ENCODE measurements at regions not wholly inside any gene's neighbourhood (a gene's known extent, or its start where the extent isn't known, plus 50 kb on each side); places are given as distances from the start of the nearest gene placed in this dataset.

DNA sequence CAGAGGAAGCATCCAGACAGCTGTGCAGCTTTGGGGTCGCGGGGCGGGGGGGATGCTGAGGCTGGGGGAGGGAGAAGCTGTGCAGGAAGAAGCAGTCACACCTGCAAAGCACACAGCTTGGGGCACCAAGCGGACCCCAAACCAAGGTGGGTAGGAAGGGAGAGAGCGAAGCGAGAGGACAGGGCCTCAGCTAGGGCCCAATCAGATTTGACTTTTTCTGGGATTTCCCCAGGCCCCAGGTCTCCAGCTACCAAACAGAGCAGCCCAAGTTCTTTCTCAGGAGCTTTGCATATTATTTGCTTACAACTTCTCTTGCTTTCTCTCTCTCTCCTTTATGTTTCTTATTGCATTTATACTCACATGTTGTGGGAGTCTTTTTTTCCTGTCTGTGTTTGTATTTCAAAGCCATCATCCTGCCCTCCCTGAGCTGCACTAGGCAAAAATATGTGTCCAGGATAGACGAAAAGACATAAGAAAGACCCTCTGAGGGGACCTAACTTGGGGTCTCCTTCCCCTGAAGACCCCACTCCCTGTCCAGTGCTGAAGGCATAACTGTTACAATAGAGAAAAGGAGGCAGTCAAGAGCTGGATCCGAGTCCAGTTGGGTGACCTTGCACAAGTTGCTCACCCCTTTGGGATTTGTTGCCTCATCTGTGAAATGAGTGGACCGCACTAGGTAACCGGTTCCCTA, 50.6 kb upstream of the SMNDC1 start:
- DNase-seq = no peak
- H3K27me3 ChIP-seq = no peaks in the 10 kb centered on the region
- no peaks in the 10 kb centered on the region for H3K36me3 ChIP-seq
- no peak overlapping the region for H3K4me3 ChIP-seq
- H3K9me3 ChIP-seq = no peaks in the 10 kb centered on the region

DNA sequence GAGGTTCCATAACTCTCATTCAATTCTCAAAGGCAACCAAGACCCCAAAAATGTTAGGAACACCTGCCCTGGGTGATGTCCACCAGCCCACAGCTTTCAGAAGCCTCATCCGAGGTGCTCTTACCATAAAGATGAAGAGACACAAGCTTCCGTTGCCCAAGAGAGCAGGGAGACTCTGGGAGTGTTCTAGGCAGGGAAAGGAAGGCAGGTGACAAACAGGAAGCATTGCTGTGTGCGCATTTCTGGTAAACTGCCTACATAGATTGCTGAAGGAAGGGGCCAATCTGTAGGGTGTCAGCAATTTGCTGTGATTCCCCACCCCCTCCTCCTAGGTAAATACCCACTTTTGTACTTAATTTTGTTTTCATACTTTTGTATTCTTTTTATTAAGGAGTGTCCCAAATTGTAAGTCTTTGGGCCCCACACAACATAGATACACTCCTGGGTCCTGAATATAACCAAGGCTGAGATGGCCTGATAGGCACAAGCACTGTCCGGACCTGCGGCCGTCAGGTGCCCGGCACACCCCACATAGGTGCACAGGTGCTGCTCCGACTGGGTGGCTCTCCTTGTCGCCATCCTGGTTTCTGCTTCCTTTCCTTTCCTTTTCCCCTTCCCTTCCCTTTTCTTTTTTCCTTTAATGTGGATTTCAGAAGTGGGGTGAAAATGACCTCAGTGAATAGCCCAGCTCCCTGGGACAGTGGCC, 51.4 kb upstream of the SMNDC1 start:
- Histone ChIP-seq H3K9me3 (no peaks in the 10 kb centered on the region), H3K27me3 (no peaks in the 10 kb centered on the region), H3K36me3 (no peaks in the 10 kb centered on the region), H3K4me3 (no peak overlapping the region)
- no peak for DNase-seq

DNA sequence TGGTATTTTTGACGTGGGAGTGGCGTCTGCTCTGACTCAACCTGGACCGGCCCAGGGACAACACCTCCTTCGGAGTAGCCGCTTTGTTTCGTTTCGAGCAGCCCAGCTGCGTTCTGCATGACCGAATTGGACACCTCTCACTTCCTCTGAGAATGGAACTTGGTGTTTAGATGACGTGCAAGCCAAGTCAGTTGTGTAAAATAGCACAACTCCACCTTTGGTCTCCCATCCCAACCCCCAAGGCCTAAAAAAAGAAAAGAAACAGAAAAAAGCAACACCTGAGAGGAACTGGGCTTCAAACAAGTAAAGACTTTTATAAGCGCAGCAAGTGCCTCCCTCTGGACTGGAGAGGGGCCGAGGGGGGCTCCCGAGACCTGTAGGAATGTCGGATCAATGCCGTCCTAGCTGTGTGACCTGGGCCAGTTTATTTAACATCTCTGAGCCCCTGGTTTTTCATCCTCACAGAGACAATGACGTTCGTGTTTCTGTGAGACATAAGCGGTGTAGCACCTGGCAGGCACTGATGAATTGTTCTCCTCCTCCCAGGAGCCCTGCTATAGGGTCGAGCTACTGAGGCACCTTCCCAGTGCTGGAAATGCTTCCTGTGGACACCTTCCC, 52.0 kb upstream of the SMNDC1 start:
- no peaks in the 10 kb centered on the region for H3K9me3 ChIP-seq
- H3K4me3 ChIP-seq = no peak overlapping the region
- H3K27me3 ChIP-seq = no peaks in the 10 kb centered on the region
- no peak for DNase-seq
- no peaks in the 10 kb centered on the region for H3K36me3 ChIP-seq

DNA sequence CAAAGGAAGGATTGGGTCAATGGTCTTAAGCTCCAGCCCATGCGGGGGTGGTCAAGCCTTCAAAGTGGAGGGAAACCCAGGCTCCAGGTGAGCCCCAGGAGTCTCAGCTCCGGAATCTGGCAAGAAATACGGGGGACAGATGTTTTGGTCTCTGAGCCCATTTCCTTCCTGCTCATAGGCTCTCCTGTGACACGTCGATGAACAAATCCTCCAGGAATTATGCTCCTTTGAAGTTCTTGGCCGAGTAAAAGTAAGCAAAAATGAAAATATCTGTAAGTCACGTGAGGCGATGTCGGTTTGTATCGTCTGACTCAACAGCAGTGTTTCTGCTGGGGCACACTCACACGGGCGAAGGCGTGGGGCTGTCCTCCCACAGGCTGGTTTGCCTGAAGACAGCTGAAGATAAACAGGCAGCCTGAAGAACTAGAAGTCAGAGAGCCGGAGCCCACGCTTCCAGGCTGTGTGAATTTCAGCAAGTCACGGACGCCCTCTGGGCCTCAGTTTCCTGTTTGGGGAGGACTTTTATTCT, 52.6 kb upstream of the SMNDC1 start:
- no peaks in the 10 kb centered on the region for H3K27me3 ChIP-seq
- peak; percentile 86 for DNase-seq
- H3K36me3 ChIP-seq = no peaks in the 10 kb centered on the region
- no peak overlapping the region for H3K4me3 ChIP-seq
- H3K9me3 ChIP-seq = no peaks in the 10 kb centered on the region

DNA sequence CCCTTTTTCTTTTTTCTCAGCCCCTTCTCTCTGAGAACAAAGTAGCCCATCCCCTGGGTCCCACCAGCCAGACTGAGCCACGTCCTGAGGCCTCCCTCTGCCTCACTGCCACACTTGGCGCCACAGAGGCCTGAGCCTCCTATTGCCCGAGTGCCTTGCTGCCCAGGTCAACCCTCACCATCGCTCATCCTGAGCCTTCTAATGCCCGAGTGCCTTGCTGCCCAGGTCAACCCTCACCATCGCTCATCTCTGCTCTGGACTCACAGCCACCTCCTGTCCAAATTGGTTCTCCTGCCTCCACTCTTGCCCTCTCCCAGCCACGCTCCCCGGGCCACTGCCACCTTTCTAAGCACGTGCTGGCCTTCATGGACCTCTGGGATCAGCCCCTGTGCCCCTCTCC, 53.2 kb upstream of the SMNDC1 start:
- Histone ChIP-seq H3K36me3 (no peaks in the 10 kb centered on the region), H3K9me3 (no peaks in the 10 kb centered on the region), H3K4me3 (no peak overlapping the region), H3K27me3 (no peaks in the 10 kb centered on the region)
- no peak for DNase-seq

DNA sequence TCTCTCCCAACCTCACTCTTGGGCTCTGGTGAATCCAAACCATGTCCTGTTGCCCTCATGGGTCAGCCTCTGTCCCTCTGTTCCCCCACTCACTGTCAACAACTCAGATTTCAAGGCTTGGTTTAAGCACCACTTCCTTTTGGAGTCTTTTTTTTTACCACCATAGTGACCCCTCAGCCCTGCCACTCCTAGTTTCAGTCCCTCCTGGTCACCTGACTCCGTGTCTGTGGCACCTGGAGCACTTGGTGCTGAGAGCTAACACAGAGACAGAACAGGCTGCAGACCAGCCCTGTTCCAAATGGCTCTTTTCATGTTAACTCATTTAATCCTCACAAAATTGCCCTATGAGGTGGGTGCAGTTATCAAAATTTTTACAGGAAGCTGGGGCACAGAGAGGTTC, 53.6 kb upstream of the SMNDC1 start:
- no peak for DNase-seq
- no peak overlapping the region for H3K4me3 ChIP-seq
- no peaks in the 10 kb centered on the region for H3K27me3 ChIP-seq
- H3K36me3 ChIP-seq = no peaks in the 10 kb centered on the region
- H3K9me3 ChIP-seq = no peaks in the 10 kb centered on the region

DNA sequence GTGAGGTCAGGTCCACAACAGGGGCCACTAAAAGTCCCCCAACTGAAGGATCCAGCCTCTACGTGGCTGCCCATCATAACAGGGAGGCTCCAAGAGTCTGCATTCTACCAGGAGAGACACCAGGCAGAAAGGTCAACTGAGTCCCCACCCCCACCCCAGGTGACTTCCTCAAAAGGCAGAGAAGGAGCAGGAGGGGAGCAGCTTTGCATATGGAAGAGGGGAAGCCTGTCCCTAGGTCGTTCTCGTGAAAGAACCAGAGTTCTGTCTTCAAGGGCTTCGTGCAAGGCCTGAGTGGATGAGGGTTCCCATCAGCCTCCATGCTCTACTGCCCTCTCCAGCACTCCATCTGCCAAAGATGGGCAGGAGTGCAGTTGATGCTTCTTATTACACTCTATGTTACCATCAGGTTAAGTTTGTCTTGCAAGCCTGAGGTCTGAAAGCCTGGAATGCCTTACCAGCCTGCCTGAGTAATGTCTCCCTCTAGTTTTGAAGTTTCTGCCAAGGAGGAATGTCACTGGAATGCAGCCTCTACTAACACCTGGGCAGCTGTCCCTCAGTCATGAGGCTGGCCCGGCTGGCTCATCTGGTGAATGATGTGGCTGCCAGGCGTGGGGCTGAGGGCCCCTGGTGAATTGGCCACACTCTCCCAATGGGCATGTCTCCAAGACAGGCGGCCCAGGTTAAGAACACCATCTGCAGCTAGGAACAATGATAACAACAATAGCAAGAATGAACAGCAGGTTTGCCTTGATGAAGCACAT, 54.3 kb upstream of the SMNDC1 start:
- Histone ChIP-seq H3K36me3 (no peaks in the 10 kb centered on the region), H3K9me3 (no peaks in the 10 kb centered on the region), H3K27me3 (no peaks in the 10 kb centered on the region), H3K4me3 (no peak overlapping the region)
- DNase-seq = peak; percentile 46

DNA sequence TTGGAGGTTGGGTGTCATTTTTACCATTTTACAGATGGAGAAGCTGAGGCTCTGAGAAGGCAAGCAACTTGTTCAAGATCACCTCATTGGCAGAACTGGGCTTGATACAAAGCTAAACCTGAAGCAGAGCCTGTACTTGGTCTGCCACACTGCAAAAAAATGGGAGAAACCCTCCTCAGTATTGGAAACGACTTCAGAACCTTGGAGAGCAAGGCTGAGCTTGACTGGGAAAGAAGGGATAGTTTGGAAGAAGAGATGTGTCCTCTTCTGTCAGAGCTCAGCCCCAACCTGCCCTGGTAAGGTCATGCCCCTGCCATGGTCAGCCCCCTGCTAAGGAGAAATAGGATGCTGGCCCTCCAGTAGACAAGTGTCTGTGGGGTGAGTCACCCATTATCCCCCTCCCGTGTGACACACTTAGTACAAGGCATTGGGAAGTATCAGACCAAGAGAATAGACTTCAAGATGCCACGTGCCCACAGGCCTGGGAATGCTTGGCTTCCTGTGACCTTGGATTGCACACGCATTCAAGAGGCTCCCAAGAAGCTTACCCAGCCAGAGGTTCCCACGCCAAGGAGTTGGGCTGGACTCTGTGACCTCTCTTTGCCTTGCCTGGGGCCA, 56.2 kb upstream of the SMNDC1 start:
- no peaks in the 10 kb centered on the region for H3K9me3 ChIP-seq
- H3K4me3 ChIP-seq = no peak overlapping the region
- no peaks in the 10 kb centered on the region for H3K27me3 ChIP-seq
- H3K36me3 ChIP-seq = no peaks in the 10 kb centered on the region
- no peak for DNase-seq

DNA sequence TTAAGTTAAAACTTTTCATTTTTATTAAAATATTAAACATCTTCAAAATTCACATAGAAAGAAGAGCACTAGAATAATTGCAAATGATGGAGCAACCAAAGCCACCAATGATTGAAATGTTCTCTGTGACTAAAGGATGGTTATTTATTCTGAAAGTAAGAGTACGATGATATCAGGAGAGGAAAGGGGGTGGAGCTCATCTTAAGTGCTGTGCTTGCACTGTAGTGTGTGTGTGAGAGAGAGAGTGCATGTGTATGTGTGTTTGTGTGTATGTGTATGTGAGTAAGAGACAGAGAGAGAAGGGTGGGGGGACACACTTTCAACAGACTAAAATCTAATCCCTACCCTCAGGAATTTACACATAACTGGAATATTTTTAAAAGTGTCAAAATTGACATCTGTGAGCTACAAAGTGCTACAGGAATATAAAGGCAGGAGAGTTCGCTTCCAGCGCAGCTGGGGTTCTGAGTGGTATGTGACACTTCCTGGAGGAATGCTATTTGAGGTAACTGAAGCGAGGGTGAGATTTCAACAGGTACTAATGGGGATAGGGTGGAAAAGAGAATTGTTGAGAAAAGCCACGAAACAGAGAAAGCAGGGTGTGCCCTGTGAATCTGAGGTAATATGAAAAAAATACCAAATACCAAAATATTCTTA, 57.2 kb upstream of the SMNDC1 start:
- no peak for DNase-seq
- no peak overlapping the region for H3K4me3 ChIP-seq
- no peaks in the 10 kb centered on the region for H3K36me3 ChIP-seq
- no peaks in the 10 kb centered on the region for H3K9me3 ChIP-seq
- no peaks in the 10 kb centered on the region for H3K27me3 ChIP-seq

DNA sequence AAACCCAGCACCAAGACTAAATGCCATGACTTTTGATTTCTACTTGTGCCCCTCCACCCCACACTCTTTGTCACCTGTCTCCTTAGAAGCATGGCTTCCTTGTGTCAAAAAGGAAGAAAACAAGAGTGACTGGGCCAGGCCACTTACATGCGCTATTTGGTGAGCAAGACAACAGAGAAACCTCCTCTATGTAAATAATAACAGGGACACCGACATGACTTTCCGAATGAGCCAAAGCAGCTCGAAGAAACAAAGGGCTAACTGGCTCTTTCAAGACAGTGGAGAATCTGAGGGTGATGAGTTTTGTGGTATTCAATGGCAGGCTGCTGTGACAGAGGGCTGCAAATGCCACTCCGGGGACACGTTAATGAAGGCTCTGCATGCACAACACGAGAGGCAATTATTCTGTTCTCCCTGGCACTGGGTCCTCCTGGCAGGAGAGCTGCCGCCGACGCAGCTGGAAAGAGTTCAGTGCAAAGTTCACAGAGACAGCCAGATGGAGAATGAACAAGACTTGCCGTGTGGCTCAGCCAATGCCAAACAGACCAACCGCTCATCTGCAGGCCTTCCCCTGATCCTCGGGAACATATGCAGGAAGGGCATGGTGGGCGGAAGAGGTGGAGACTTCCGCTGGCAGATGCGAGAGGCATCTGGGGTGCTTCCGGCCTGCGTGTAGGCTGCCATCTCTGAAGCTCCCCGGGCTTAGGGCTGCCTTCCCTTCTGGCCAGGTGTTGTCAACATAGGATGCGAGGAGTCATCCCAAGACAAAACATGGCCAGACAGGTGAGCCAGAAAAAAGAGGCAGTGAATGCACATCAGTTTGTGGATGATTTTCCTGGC, 59.1 kb upstream of the SMNDC1 start:
- Histone ChIP-seq H3K9me3 (no peaks in the 10 kb centered on the region), H3K4me3 (no peak overlapping the region), H3K27me3 (no peaks in the 10 kb centered on the region), H3K36me3 (no peaks in the 10 kb centered on the region)
- peak; percentile 81 for DNase-seq

DNA sequence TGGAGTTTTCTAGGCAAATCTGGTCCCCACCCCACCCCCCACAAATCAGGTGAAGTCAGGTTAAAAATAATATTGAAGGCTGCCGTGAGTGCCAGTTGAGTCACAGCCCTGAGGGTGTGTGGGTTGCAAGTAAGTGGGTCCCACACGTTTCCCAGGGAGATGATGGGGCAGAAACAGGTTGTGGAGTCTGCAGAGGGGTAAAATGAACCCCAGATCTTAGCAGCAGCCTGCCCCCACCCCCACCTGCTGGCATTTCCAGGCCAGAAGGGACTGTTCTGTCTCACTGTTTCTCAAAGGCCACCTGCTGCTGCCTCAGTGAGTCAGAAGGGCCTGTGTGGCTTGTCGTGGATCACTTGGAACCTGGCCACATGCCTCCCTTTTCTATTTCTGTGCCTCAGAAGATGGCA, 59.8 kb upstream of the SMNDC1 start:
- H3K9me3 ChIP-seq = no peaks in the 10 kb centered on the region
- no peaks in the 10 kb centered on the region for H3K27me3 ChIP-seq
- DNase-seq = no peak
- H3K36me3 ChIP-seq = no peaks in the 10 kb centered on the region
- no peak overlapping the region for H3K4me3 ChIP-seq

DNA sequence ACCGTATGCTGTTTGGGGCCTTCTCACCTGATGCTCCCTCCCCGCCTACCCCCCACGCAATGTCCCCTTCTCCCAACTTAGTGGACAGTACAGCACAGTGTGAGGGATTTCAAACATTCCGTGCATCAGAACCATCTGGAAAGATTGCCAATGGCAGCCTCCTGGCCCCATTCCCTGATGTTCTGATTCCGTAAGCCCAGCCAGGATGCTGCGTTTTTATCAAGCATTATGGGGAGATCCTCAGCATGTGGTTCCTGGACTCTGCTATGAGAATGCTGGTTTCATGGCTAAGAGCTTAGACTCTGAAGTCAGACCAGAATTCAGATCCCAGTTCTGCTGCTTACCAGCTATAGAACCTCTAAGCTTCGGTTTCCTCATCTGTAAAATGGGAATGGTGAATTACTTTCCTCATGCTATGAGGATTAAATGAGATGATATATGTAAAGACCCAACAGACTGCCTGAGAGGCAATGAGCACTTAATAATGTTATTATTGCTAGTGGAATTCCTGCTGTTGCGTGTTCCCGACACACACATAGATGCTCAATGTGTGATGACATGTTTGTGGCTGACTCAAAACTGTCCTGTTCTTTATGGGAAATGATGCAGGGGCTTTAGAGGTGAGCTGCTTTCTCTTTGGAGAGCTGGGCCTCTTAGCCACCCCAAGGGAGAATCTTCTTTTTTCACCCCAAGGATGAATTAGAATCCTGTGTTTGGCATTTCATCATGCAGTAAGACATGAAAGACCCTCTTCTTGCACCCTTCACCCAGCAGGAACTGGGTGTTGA, 60.8 kb upstream of the SMNDC1 start:
- Histone ChIP-seq H3K36me3 (no peaks in the 10 kb centered on the region), H3K4me3 (no peak overlapping the region), H3K27me3 (no peaks in the 10 kb centered on the region), H3K9me3 (no peaks in the 10 kb centered on the region)
- DNase-seq = no peak

DNA sequence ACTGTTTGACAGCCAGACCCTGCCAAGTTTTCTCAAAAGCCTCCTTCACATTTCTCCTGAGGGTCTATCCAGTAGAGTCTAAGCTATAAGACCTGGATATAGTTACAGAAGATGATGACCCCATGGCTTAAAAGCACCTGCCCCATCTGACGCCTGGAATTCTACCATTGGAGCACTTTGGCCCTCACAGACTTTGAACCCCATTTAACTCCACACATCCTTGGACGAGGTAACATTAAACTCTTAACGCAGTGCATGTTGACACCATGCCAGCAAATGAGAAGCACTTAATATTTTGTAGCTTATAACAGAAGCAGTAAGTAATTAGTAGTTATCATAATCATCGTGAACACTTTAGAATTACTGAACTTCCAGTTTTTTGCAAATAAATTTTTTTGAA, 61.9 kb upstream of the SMNDC1 start:
- H3K4me3 ChIP-seq = no peak overlapping the region
- no peaks in the 10 kb centered on the region for H3K27me3 ChIP-seq
- no peaks in the 10 kb centered on the region for H3K36me3 ChIP-seq
- DNase-seq = no peak
- no peaks in the 10 kb centered on the region for H3K9me3 ChIP-seq

DNA sequence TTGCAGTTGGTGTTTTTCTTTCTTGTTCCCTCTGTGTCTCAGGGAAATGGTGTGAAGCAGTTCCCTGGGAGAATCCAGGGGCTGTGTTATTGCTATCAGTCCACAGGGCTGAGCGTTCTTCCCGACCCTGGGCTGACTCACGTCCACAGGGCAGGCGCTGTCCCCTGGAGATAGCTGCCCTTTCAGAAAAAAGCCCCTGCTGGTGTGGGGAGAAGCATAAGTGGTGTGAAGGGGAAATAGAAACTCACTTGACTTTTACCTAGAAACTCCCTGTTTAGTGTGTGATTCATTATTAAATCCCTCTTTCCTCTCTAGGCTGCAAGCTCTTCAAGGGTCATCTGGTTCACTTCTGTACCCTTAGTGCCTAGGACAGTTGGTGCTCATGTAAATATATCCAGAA, 63.3 kb upstream of the SMNDC1 start:
- no peak overlapping the region for H3K4me3 ChIP-seq
- no peaks in the 10 kb centered on the region for H3K27me3 ChIP-seq
- H3K9me3 ChIP-seq = no peaks in the 10 kb centered on the region
- H3K36me3 ChIP-seq = no peaks in the 10 kb centered on the region
- no peak for DNase-seq

DNA sequence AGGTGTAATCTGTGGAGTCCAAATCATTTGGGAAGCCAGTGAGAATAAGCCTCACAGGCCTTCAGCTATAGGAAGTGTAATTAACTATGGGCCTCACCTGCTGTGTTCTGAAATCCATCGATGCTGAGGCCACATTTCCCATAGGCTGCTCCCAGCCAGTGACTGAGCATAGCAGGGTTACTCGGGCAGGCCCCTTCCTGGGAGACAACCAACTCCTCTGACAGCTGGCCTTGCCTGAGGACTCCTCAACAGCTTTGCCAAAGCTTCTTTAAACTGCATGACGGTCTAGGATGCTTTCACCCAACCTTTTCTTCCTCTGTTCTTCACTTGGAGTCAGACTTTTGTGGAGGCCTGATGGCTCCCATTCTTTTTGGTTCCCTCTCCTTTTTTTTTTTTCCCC, 63.8 kb upstream of the SMNDC1 start:
- H3K36me3 ChIP-seq = no peaks in the 10 kb centered on the region
- H3K27me3 ChIP-seq = no peaks in the 10 kb centered on the region
- no peak overlapping the region for H3K4me3 ChIP-seq
- no peak for DNase-seq
- no peaks in the 10 kb centered on the region for H3K9me3 ChIP-seq

All from MG63 (cell line).